ENCODE measurements at regions not wholly inside any gene's neighbourhood (a gene's known extent, or its start where the extent isn't known, plus 50 kb on each side); places are given as distances from the start of the nearest gene placed in this dataset.

GRCh38 chr20:6209093-6209492, 86.3 kb upstream of the FERMT1 start:
- no peak for DNase-seq

DNA sequence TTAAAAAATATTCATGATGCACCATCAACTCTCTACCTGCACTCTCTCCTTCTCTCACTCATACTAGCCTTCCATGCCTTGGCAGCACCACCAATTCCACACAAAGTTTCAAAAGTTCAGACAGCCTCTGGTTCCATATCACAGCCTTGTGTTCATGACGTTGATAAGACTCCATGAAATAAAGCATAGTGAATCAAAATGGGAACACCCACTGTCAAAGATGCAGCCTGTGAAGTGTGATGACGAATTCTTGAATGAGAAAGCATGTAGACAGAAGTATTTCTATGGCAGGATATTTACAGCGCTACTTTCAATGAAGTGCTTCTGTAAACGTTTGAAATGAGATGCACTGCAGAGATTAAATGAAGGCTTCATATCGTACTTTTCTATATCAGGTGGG, 77.3 kb upstream of the FERMT1 start:
- no peak for DNase-seq

GRCh38 chr20:6185268-6185667, 62.4 kb upstream of the FERMT1 start:
- no peak for DNase-seq

DNA sequence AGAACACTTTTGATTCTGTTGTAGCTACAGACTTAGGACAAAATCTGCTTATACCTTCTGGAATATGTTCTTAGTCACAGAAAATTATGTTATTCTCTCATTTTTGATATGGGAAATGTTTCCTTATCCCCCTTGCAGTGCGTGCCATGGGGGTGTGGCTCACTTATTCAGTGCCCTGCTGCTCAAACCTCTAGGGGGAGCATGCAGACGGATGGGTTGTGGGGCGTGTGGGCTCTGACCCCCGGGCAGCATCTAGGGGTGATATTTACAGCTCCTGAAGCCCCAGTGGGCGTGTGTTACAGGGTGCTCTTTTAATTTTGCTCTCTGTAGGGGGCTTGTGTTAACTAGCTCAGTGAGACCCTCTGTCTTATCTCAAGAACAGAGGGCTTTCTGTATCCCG, 61.3 kb upstream of the FERMT1 start:
- no peak for DNase-seq

DNA sequence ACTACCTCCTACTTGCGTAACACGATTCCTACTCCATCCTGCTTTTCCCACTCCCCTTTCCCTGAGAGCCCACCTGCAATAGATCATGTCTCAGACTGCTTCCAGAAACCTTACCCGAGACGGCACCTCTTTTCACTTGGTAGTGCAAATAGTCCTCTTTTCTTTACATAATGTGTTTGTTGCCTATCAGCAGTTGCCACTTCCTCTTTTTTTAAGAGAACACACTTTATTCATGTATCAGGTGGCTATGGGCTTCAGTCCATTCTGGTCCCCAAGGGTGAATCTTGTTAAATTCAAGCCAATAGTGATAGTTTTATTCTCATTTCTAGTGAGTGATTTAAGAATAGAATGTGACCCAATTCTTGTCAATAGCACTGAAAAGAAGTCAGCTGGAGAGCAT, 57.7 kb upstream of the FERMT1 start:
- no peak for DNase-seq

DNA sequence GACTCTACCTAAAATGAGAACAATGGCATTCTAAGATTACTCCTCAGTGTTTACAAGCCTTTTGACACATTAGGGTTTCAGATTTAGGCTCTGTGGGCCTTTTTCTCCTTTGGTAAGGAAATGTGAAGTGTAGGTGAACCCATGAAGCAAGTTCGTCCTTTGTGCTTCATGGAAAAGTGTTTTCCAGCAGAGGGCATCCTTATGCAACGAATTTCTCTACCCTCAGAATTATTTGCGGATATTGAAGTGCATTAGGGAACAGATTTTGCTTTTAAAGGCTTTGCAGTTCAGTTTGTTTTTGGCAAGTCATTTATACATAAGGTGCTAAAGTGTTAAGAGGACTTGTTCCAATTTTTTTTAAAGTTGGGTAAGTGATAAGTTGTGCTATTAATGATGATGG, 55.7 kb upstream of the FERMT1 start:
- no peak for DNase-seq

GRCh38 chr20:6173481-6173880, 50.7 kb upstream of the FERMT1 start:
- DNase-seq = no peak

Measured in right kidney (tissue), 1 donor.